HL-60 (cell line): ENCODE measurements at regions not wholly inside any gene's neighbourhood (a gene's known extent, or its start where the extent isn't known, plus 50 kb on each side); places are given as distances from the start of the nearest gene placed in this dataset.

Experiments used
- DNase-seq, 2 experiments: peaks; one replicate each; pipeline ENCODE4 v3.0.0-alpha.2; 2010 to 2020; ENCODE audit warnings: low read depth in 1 of 2, low spot score in 1 of 2
- H3K27ac ChIP-seq: fragments of 250-450 bp; sonication (Bioruptor Pico); replicated peaks from 2 replicates; pipeline ENCODE4 v1.5.1; 2020; ENCODE audit warnings: mild to moderate bottlenecking, moderate library complexity
- H3K27me3 ChIP-seq: fragments of 250-450 bp; sonication (Bioruptor Pico); 2 replicates; pipeline ENCODE4 v1.5.1; 2021; ENCODE audit warnings: mild to moderate bottlenecking, moderate library complexity; ENCODE audit not compliant: insufficient read depth, poor library complexity, severe bottlenecking
- H3K4me3 ChIP-seq: replicated peaks from 2 replicates; pipeline ENCODE4 v1.5.1; 2011; ENCODE audit warnings: mild to moderate bottlenecking, control low read depth, low read length; ENCODE audit not compliant: insufficient read depth
- GABPA ChIP-seq: IDR thresholded peaks from 2 replicates; pipeline ENCODE4 v1.6.1; 2012; ENCODE audit warnings: low read depth
- POLR2AphosphoS5 ChIP-seq: IDR thresholded peaks from 2 replicates; pipeline ENCODE4 v1.6.1; 2012; ENCODE audit warnings: low read depth
- SPI1 ChIP-seq: IDR thresholded peaks from 2 replicates; pipeline ENCODE4 v1.6.1; 2012; ENCODE audit warnings: low read depth, mild to moderate bottlenecking, borderline replicate concordance
- TF ChIP-seq, protein P1 (sequence below): IDR thresholded peaks from 2 replicates; pipeline ENCODE4 v1.6.1; 2012; ENCODE audit warnings: low read depth; ENCODE audit not compliant: insufficient replicate concordance
- TF ChIP-seq, protein P2 (sequence below): IDR thresholded peaks from one replicate; pipeline ENCODE4 v1.5.1; 2011; ENCODE audit warnings: low read length, control low read depth, inconsistent platforms; ENCODE audit not compliant: insufficient read depth

DNA sequence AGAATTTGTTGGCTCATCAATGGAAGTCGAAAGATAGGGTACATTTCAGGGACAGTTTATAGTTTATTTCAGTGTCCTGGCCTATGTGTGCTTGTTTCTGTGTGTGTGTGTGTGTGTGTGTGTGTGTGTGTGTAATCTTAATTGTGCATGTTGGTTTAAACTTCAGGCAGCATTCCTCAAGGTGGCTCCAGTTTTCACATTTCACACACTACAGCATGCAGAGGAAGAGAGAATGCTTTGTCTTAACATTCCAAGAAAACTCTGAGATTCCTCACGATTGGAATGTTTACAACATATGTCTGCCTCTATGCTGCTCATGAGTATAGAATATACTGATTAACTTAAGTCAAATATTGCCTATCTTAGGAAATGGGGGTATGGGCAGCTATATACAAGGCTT, 332.6 kb upstream of the EPHA7 start:
- Histone ChIP-seq H3K4me3 (no peak overlapping the region), H3K27me3 (no peaks in the 10 kb centered on the region), H3K27ac (no peak overlapping the region)
- TF ChIP-seq, protein P1, sequence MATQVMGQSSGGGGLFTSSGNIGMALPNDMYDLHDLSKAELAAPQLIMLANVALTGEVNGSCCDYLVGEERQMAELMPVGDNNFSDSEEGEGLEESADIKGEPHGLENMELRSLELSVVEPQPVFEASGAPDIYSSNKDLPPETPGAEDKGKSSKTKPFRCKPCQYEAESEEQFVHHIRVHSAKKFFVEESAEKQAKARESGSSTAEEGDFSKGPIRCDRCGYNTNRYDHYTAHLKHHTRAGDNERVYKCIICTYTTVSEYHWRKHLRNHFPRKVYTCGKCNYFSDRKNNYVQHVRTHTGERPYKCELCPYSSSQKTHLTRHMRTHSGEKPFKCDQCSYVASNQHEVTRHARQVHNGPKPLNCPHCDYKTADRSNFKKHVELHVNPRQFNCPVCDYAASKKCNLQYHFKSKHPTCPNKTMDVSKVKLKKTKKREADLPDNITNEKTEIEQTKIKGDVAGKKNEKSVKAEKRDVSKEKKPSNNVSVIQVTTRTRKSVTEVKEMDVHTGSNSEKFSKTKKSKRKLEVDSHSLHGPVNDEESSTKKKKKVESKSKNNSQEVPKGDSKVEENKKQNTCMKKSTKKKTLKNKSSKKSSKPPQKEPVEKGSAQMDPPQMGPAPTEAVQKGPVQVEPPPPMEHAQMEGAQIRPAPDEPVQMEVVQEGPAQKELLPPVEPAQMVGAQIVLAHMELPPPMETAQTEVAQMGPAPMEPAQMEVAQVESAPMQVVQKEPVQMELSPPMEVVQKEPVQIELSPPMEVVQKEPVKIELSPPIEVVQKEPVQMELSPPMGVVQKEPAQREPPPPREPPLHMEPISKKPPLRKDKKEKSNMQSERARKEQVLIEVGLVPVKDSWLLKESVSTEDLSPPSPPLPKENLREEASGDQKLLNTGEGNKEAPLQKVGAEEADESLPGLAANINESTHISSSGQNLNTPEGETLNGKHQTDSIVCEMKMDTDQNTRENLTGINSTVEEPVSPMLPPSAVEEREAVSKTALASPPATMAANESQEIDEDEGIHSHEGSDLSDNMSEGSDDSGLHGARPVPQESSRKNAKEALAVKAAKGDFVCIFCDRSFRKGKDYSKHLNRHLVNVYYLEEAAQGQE = no peak
- TF ChIP-seq SPI1 = no peak
- TF ChIP-seq GABPA = no peak
- TF ChIP-seq, protein P2, sequence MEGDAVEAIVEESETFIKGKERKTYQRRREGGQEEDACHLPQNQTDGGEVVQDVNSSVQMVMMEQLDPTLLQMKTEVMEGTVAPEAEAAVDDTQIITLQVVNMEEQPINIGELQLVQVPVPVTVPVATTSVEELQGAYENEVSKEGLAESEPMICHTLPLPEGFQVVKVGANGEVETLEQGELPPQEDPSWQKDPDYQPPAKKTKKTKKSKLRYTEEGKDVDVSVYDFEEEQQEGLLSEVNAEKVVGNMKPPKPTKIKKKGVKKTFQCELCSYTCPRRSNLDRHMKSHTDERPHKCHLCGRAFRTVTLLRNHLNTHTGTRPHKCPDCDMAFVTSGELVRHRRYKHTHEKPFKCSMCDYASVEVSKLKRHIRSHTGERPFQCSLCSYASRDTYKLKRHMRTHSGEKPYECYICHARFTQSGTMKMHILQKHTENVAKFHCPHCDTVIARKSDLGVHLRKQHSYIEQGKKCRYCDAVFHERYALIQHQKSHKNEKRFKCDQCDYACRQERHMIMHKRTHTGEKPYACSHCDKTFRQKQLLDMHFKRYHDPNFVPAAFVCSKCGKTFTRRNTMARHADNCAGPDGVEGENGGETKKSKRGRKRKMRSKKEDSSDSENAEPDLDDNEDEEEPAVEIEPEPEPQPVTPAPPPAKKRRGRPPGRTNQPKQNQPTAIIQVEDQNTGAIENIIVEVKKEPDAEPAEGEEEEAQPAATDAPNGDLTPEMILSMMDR = no peak
- TF ChIP-seq POLR2AphosphoS5 = no peak
- no peak for DNase-seq

DNA sequence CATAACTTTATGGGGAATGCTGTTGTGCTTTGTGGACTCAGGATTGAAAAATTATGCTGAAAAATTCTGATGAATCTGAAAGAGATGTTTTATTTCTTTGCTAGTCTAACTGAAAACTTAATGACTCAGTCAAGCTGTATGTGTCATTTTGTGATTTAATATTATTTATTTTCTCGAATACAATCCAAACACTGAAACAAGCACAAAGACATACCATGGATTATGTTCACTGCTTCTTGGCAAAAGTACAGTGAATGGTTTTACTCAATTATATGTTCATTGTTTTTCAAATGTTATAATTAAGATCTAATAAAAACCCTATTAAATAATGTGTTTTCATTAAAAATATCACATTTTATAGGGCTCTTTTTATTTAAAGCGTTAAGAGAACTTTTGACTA, 330.6 kb upstream of the EPHA7 start:
- Histone ChIP-seq H3K27ac (no peak overlapping the region), H3K4me3 (no peak overlapping the region), H3K27me3 (no peaks in the 10 kb centered on the region)
- DNase-seq = no peak
- TF ChIP-seq POLR2AphosphoS5 (no peak), GABPA (no peak), SPI1 (no peak)
- TF ChIP-seq, protein P1 = no peak
- TF ChIP-seq, protein P2 = no peak

DNA sequence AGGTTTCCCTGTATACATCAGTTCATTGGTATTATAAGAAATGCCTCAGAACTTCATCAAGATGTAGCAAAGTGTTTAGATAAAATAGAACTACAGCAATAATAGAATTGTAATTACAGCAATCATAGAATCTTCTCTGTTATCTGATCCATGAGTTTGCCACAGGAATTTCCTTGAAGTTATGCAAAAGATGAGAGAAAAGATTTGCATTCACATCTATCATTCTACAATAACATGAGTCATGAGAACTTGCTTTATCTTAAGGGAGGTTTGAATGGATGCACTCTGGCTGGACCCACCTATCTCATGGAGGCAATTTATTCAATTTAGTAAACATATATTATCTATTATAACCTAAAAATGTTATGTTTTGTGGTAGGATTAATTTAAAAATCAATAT, 329.8 kb upstream of the EPHA7 start:
- no peak overlapping the region for H3K27ac ChIP-seq
- TF ChIP-seq SPI1 = no peak
- TF ChIP-seq, protein P1 = no peak
- TF ChIP-seq GABPA = no peak
- TF ChIP-seq POLR2AphosphoS5 = no peak
- TF ChIP-seq, protein P2 = no peak
- DNase-seq = no peak
- H3K4me3 ChIP-seq = no peak overlapping the region
- no peaks in the 10 kb centered on the region for H3K27me3 ChIP-seq
